HepG2 (cell line): ENCODE measurements at regions not wholly inside any gene's neighbourhood (a gene's known extent, or its start where the extent isn't known, plus 50 kb on each side); places are given as distances from the start of the nearest gene placed in this dataset.
A peak's percentile ranks its signal among the peaks of the same experiment; 100 is the strongest.

ENCODE experiments used
- ATAC-seq: fragments of 200-7000 bp; cut with Tn5 transposase; 3 replicates; pipeline ENCODE4 v1.9.1; 2020; ENCODE audit warnings: mild to moderate bottlenecking, moderate library complexity
- BruUV-seq: library from RNA; stranded (reverse); fragments of 400-500 nt; replicated peaks from 2 replicates; lab custom pipeline; 2021; lab: Mats Ljungman, UMichigan
- CTCF ChIA-PET: fragments of 300-600 bp; formaldehyde crosslinking; extraction: SDS; loops from one replicate; lab custom pipeline; 2021; ENCODE audit warnings: low total read pairs, inconsistent platforms, low intra/inter-chr PET ratio; lab: Yijun Ruan, JAX
- POLR2A ChIA-PET: fragments of 350-600 bp; sonication (Branson Sonifier 250); formaldehyde crosslinking; loops from one replicate; lab custom pipeline; 2020; ENCODE audit warnings: antibody characterized with exemption, inconsistent platforms; lab: Yijun Ruan, JAX
- DNase-seq: peaks from one replicate; pipeline ENCODE4 v3.0.0-alpha.2; 2015; ENCODE audit warnings: low spot score
- FAIRE-seq: peaks from 3 replicates; lab custom pipeline; 2011; peaks lifted over from hg19 to GRCh38; lab: Jason Lieb, UNC
- H2AFZ ChIP-seq: one replicate; pipeline ENCODE4 v1.6.1; 2011; ENCODE audit warnings: low read length, inconsistent platforms
- H3K27ac ChIP-seq: fragments of 300-600 bp; 3 replicates; pipeline ENCODE4 v1.8.0; 2011; ENCODE audit warnings: mixed run types, mild to moderate bottlenecking, mixed read lengths, low read length, inconsistent platforms; ENCODE audit not compliant: insufficient read depth; ENCODE audit errors: extremely low read length
- H3K27me3 ChIP-seq, 2 experiments: fragments of 200-600 bp in 1 of 2; 2 replicates in 1 of 2; 3 replicates in 1 of 2; pipeline versions ENCODE4 v1.6.0 to v1.8.0; 2011; ENCODE audit warnings: low read length in 2 of 2, mild to moderate bottlenecking in 2 of 2, moderate library complexity in 2 of 2, inconsistent platforms in 1 of 2; ENCODE audit not compliant: insufficient read depth in 2 of 2, control insufficient read depth in 1 of 2
- H3K36me3 ChIP-seq, 2 experiments: fragments of 200-600 bp in 1 of 2; replicated peaks in 1 of 2; 2 replicates in 1 of 2; 3 replicates in 1 of 2; pipeline versions ENCODE4 v1.5.1 to v1.8.0; 2011; ENCODE audit warnings: low read length in 2 of 2, inconsistent platforms in 1 of 2; ENCODE audit not compliant: insufficient read depth in 2 of 2, control insufficient read depth in 1 of 2
- H3K4me1 ChIP-seq: 2 replicates; pipeline ENCODE4 v1.5.1; 2012; ENCODE audit warnings: low read length, inconsistent platforms; ENCODE audit not compliant: insufficient read depth
- H3K4me2 ChIP-seq: 2 replicates; pipeline ENCODE4 v1.6.0; 2011; ENCODE audit warnings: low read depth, low read length, inconsistent platforms
- H3K4me3 ChIP-seq, 3 experiments: fragments of 200-600 bp in 1 of 3; sonication (generic), shearing (Covaris generic) in 1 of 3; replicated peaks in 1 of 3; 2 replicates each; pipeline ENCODE4 v1.5.1; 2011 to 2016; ENCODE audit warnings: low read length in 3 of 3, inconsistent platforms in 2 of 3, low read depth in 2 of 3, mild to moderate bottlenecking in 2 of 3, control low read depth in 1 of 3, mixed read lengths in 1 of 3; ENCODE audit not compliant: insufficient read depth in 1 of 3
- H3K79me2 ChIP-seq: one replicate; pipeline ENCODE4 v1.6.1; 2011; ENCODE audit warnings: low read length, inconsistent platforms; ENCODE audit not compliant: insufficient read depth
- H3K9ac ChIP-seq: 2 replicates; pipeline ENCODE4 v1.6.0; 2011; ENCODE audit warnings: mild to moderate bottlenecking, low read depth, low read length, inconsistent platforms; ENCODE audit not compliant: insufficient read depth
- H3K9me3 ChIP-seq: 2 replicates; pipeline ENCODE4 v1.5.1; 2012; ENCODE audit warnings: mild to moderate bottlenecking, low read length
- H4K20me1 ChIP-seq: 2 replicates; pipeline ENCODE4 v1.6.0; 2011; ENCODE audit warnings: inconsistent platforms, mild to moderate bottlenecking, low read length, moderate library complexity; ENCODE audit not compliant: insufficient read depth
- MTA1 ChIP-seq: sonication (generic); formaldehyde crosslinking; IDR thresholded peaks from 2 replicates; pipeline ENCODE4 v1.4.0; 2020; ENCODE audit warnings: missing genetic modification reagents, mild to moderate bottlenecking, borderline replicate concordance
- POLR2AphosphoS2 ChIP-seq: IDR thresholded peaks from 2 replicates; pipeline ENCODE4 v1.6.1; 2011; ENCODE audit warnings: low read depth, low read length, improper control_type of control experiment
- SAFB2 ChIP-seq: sonication (generic); formaldehyde crosslinking; IDR thresholded peaks from 2 replicates; pipeline ENCODE4 v1.5.1; 2020; ENCODE audit warnings: missing genetic modification reagents, low read depth, mild to moderate bottlenecking, borderline replicate concordance
- SALL1 ChIP-seq: sonication (generic); formaldehyde crosslinking; IDR thresholded peaks from 2 replicates; pipeline ENCODE4 v1.8.0; 2022; ENCODE audit warnings: mild to moderate bottlenecking, missing genetic modification reagents
- ZFY ChIP-seq: sonication (generic); formaldehyde crosslinking; IDR thresholded peaks from 2 replicates; pipeline ENCODE4 v1.4.0; 2020; ENCODE audit warnings: missing genetic modification reagents
- ZNF441 ChIP-seq: sonication (generic); formaldehyde crosslinking; IDR thresholded peaks from 2 replicates; pipeline ENCODE4 v1.7.0; 2021; ENCODE audit warnings: missing genetic modification reagents, borderline replicate concordance
- ZNF703 ChIP-seq: sonication (generic); formaldehyde crosslinking; IDR thresholded peaks from 2 replicates; pipeline ENCODE4 v1.5.1; 2020; ENCODE audit warnings: missing genetic modification reagents, mild to moderate bottlenecking, moderate library complexity, borderline replicate concordance
- ZNF768 ChIP-seq: sonication (generic); formaldehyde crosslinking; IDR thresholded peaks from 2 replicates; pipeline ENCODE4 v1.4.0; 2020; ENCODE audit warnings: missing genetic modification reagents
- WGBS: methylation state at CpG from one replicate; pipeline ENCODE4 v1.1.6; 2017; ENCODE audit warnings: low lambda C conversion rate; 5-methylcytosine and 5-hydroxymethylcytosine counted together
- in situ Hi-C: cut with HindIII; loops from 2 replicates; pipeline ENCODE4 v1.10.0; 2017; ENCODE audit warnings: low pct_unique_long_range_greater_than_20kb; ENCODE audit not compliant: extremely low pct_ligation_motif_present
- intact Hi-C: fragments of 100-400 bp; cut with micrococcal nuclease; formaldehyde crosslinking; loops from one replicate; pipeline ENCODE4 v1.10.0; 2022; ENCODE audit not compliant: unreplicated experiment
- TF ChIP-seq, protein P1 (sequence below): sonication (generic); formaldehyde crosslinking; IDR thresholded peaks from 2 replicates; pipeline ENCODE4 v1.5.0; 2020; ENCODE audit warnings: mild to moderate bottlenecking, missing genetic modification reagents
- TF ChIP-seq, protein P2 (sequence below): IDR thresholded peaks from 2 replicates; pipeline ENCODE4 v1.6.1; 2016; ENCODE audit warnings: mild to moderate bottlenecking
- TF ChIP-seq, protein P3 (sequence below): sonication (generic); formaldehyde crosslinking; IDR thresholded peaks from 2 replicates; pipeline ENCODE4 v1.5.0; 2020; ENCODE audit warnings: missing genetic modification reagents, mild to moderate bottlenecking, borderline replicate concordance
- TF ChIP-seq, protein P4 (sequence below): sonication (generic); formaldehyde crosslinking; IDR thresholded peaks from 2 replicates; pipeline ENCODE4 v1.4.0; 2020; ENCODE audit warnings: missing genetic modification reagents; ENCODE audit errors: not compliant biosample characterization

- BruUV-seq = no TSS peak
- CTCF ChIA-PET = no interaction called here
- Histone ChIP-seq H3K27ac (no peak overlapping the region), H3K4me2 (no peak overlapping the region), H3K79me2 (no peaks in the 10 kb centered on the region), H3K36me3 (no peaks in the 10 kb centered on the region), H3K9ac (no peak overlapping the region), H2AFZ (no peak overlapping the region), H3K9me3 (no peaks in the 10 kb centered on the region), H4K20me1 (no peaks in the 10 kb centered on the region), H3K4me3 (no peak overlapping the region), H3K27me3 (peaks cover 0 to 5% of the 10 kb centered on the region in 2 experiments; a peak in 2 of 5 replicates), H3K4me1 (peaks cover 18% of the 10 kb centered on the region)
- ATAC-seq (no peak; the same call in 2 of the 3 replicates), DNase-seq (no peak), FAIRE-seq (no peak)
- TF ChIP-seq ZNF768 = peak; percentile 30; the same call in 1 of the 2 replicates
- TF ChIP-seq, protein P1, sequence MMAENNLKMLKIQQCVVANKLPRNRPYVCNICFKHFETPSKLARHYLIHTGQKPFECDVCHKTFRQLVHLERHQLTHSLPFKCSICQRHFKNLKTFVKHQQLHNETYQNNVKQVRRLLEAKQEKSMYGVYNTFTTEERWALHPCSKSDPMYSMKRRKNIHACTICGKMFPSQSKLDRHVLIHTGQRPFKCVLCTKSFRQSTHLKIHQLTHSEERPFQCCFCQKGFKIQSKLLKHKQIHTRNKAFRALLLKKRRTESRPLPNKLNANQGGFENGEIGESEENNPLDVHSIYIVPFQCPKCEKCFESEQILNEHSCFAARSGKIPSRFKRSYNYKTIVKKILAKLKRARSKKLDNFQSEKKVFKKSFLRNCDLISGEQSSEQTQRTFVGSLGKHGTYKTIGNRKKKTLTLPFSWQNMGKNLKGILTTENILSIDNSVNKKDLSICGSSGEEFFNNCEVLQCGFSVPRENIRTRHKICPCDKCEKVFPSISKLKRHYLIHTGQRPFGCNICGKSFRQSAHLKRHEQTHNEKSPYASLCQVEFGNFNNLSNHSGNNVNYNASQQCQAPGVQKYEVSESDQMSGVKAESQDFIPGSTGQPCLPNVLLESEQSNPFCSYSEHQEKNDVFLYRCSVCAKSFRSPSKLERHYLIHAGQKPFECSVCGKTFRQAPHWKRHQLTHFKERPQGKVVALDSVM (CRISPR knock-in tag) = no peak
- TF ChIP-seq ZNF703 (CRISPR knock-in tag) = no peak
- in situ Hi-C loops (no loop called here), intact Hi-C loops (no loop called here)
- POLR2A ChIA-PET = no interaction called here
- WGBS = 73% methylated on average over 16 of the region's 17 CpGs
These were observed 79.7 kb downstream of the TMEM17 start for GRCh38 chr2:62426154-62426912.

DNA sequence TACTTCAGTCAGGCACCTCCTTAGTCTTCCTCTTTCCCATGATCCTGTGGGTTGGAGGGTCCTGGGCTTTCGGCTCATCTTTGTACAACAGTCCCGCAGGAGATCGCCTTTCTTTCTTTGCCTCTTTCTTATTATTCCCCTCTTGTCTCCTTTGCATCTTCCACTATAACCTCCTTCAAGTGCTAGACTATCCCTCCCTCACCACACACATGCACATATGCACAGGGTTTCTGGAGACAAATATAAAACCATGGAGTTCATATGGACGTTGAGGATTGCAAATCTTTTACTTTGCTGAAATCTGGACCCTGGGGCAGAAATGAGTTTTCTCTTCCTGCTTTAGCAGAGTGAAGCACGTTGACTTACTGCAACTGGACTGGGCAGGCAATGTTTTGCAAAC, 80.3 kb downstream of the TMEM17 start:
- Histone ChIP-seq H3K36me3 (no peaks in the 10 kb centered on the region), H2AFZ (no peak overlapping the region), H3K4me3 (no peak overlapping the region), H3K27me3 (no peaks in the 10 kb centered on the region), H3K9ac (no peak overlapping the region), H3K79me2 (no peaks in the 10 kb centered on the region), H3K27ac (no peak overlapping the region), H3K9me3 (no peaks in the 10 kb centered on the region), H4K20me1 (no peaks in the 10 kb centered on the region)
- WGBS = 56% methylated on average over 5 of the region's 5 CpGs
- ChIA-PET CTCF (no interaction called here), POLR2A (no interaction called here)
- in situ Hi-C loops (no loop called here), intact Hi-C loops (no loop called here)
- DNase-seq (no peak), FAIRE-seq (no peak), ATAC-seq (no peak)
- TF ChIP-seq SAFB2 (CRISPR knock-in tag) = no peak
- TF ChIP-seq, protein P2, sequence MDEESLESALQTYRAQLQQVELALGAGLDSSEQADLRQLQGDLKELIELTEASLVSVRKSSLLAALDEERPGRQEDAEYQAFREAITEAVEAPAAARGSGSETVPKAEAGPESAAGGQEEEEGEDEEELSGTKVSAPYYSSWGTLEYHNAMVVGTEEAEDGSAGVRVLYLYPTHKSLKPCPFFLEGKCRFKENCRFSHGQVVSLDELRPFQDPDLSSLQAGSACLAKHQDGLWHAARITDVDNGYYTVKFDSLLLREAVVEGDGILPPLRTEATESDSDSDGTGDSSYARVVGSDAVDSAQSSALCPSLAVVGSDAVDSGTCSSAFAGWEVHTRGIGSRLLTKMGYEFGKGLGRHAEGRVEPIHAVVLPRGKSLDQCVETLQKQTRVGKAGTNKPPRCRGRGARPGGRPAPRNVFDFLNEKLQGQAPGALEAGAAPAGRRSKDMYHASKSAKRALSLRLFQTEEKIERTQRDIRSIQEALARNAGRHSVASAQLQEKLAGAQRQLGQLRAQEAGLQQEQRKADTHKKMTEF = no peak
- no peak for TF ChIP-seq MTA1 (CRISPR knock-in tag)
- TF ChIP-seq ZFY = no peak
- TF ChIP-seq ZNF441 (CRISPR knock-in tag) = no peak
- no peak for TF ChIP-seq SALL1
- TF ChIP-seq, protein P3, sequence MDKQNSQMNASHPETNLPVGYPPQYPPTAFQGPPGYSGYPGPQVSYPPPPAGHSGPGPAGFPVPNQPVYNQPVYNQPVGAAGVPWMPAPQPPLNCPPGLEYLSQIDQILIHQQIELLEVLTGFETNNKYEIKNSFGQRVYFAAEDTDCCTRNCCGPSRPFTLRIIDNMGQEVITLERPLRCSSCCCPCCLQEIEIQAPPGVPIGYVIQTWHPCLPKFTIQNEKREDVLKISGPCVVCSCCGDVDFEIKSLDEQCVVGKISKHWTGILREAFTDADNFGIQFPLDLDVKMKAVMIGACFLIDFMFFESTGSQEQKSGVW = no peak
- TF ChIP-seq, protein P4, sequence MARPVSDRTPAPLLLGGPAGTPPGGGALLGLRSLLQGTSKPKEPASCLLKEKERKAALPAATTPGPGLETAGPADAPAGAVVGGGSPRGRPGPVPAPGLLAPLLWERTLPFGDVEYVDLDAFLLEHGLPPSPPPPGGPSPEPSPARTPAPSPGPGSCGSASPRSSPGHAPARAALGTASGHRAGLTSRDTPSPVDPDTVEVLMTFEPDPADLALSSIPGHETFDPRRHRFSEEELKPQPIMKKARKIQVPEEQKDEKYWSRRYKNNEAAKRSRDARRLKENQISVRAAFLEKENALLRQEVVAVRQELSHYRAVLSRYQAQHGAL (CRISPR knock-in tag) = no peak
- TF ChIP-seq POLR2AphosphoS2 = no peak
- TF ChIP-seq, all 625 proteins: peak for 0
- no TSS peak for BruUV-seq
- peaks cover 18% of the 10 kb centered on the region for H3K4me1 ChIP-seq
- no peak overlapping the region for H3K4me2 ChIP-seq
